GM21786 (cell line): ENCODE measurements at regions not wholly inside any gene's neighbourhood (a gene's known extent, or its start where the extent isn't known, plus 50 kb on each side); places are given as distances from the start of the nearest gene placed in this dataset.
"Not testable (repeated sequence)": the region's sequence is repeated elsewhere in the genome, so short reads cannot be mapped to it uniquely, and the experiment has no call there.

Source experiments
- ATAC-seq: cut with Tn5 transposase; IDR thresholded peaks from one replicate; pipeline ENCODE4 v1.9.1; 2021; ENCODE audit not compliant: unreplicated experiment

DNA sequence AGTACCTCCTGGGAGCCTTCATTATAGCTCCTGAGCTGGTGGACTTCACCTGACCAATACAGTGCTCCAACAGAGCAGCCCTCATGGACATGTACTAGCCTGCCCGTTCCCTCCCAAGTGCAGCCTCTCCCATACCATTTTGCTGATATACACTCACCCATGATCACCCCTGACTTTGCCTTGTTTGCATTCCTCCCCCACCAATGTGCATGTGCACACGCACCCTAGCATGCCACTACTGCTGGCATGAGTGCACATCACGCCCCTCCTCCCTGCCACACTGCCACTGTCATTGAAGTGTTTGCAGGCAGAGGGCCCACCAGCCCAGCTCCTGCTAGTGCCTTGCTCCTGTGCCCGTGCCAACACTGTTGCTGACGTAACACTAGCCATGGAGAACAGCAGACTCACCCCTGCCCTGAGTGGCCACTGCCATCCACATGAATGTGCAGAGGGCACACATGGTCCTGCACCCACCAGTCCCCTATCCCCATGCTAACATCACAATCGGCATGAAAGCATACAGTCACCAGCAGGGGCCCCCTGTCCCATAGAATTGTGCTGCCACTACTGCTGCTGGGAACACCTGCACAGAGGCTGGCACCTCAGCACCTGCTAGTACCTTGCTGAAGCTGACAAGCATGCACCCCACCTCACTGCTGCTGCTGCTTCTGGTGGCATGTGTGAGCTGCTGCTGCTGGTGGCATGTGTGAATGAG is 110.3 kb downstream of the SINHCAF start:
- no peak for ATAC-seq

- ATAC-seq: no peak
These were observed 109.5 kb downstream of the SINHCAF start for GRCh38 chr12:31216479-31216878.

DNA sequence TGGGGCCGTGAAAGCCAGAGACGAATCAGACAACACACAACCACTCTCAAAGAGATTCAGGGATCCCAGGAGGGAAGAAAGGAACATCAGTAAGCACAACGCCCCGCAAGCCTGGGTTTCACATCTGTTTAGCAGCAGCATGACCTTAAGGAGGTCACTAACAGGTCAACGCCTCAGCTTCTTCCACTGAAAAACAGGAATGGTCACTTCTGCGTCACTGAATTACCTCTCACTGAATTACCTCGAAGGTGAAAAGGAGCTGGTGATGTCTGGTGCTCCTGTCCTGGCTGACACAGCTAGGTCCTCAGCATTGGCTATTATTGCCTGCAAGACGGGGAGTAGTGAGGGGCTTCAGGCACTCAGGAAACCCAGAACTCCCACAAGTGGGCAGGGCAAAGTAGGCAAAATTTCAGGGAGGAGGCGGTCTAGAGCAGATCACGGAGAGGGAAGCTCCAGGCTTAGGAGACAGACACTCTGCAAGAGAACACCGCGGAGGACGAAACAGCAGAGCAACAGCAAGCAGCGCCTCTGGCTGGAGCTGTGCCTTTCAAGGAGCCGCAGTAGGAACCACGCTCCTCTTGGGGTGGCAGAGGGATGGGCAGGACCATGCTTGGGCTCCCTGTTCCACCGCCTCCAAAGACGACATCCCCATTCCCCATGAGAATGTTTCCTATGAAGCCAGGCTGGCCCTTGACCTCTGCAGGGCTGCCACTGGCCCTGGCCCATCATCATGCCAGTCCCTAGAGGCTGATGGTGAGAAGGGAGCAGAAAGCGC is 108.4 kb downstream of the SINHCAF start:
- no peak for ATAC-seq

- ATAC-seq: no peak
These were observed 107.5 kb downstream of the SINHCAF start for GRCh38 chr12:31218203-31219025.

GRCh38 chr12:31219521-31219920 is 106.4 kb downstream of the SINHCAF start:
- no peak for ATAC-seq

- ATAC-seq: no peak
These were observed 105.9 kb downstream of the SINHCAF start for GRCh38 chr12:31220061-31220460.

GRCh38 chr12:31220633-31221550 is 105.1 kb downstream of the SINHCAF start:
- ATAC-seq: no peak

- no peak for ATAC-seq
These were observed 104.4 kb downstream of the SINHCAF start for GRCh38 chr12:31221551-31221945.

- no peak for ATAC-seq
These were observed 103.2 kb downstream of the SINHCAF start for GRCh38 chr12:31222620-31223222.

DNA sequence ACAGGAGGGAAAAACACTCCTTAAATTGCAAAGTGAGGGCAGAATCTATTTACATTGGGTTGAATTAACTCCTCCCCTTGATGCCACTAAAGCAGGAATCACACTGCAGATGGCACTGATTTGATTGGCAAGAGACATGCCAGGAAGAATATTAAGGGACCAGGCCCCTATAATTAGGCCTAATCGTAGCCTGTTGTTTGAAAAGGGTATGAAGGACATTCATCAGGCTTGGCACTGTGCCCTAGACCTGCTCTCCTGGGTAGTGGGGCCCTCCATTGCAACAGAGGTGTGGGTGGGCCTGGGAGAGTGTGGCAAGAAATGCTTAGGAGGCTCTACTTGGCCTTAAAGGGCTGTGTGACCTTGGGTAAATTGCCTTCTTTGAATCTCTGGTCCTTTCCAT is 102.3 kb downstream of the SINHCAF start:
- not testable (repeated sequence) for ATAC-seq

GRCh38 chr12:31224768-31225448 is 101.0 kb downstream of the SINHCAF start:
- no peak for ATAC-seq

- ATAC-seq: no peak
These were observed 100.1 kb downstream of the SINHCAF start for GRCh38 chr12:31225656-31226535.

GRCh38 chr12:31226639-31227038 is 99.3 kb downstream of the SINHCAF start:
- no peak for ATAC-seq

- ATAC-seq: no peak
These were observed 98.5 kb downstream of the SINHCAF start for GRCh38 chr12:31227401-31227981.

DNA sequence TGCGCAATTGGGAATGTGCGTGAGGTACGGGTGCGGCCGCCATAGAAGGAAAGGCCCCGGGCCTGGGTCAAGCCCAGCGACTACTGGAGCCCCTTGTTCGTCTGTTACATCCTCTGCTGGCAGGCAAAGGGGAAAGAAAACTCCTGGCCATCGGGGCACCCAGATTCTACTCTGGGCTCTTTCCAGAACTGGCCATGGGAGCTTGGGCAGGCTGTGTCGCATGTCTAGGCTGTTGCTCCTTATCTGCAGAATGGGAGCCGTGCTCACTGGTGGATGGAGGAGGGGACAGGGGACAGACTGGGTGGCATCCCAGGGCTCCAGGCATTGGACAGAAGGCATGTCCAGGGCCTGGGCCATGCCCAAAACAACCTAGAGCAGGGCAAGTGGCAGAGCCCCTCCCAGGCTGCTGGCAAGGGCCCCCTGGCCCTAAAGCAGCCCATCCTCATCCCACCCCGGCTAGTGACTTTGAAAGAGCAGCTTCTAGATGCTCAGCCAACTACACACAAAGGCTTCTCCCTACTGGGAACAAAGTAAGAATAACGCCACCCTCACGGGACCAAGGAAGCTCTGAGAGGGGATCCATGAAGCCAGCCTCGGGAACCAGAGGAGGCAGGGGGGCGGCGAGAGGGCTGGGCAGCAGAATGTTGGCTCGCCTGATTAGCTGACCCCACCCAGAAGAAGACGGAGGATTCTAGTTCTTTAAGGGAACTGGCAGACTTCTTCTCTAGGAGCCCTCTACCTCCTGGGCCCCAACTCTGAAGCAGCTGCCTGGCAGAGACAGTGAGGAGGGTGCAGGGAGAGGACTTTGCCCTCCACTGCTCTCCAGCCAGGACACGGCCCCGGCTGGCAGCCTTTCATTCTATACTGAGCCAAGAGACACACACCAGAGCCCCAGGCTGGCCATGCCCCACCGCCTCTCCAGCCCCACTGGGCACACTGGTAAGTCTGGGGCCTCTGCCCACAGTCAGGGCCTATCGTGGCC is 96.8 kb downstream of the SINHCAF start:
- no peak for ATAC-seq

- ATAC-seq: no peak
These were observed 95.9 kb downstream of the SINHCAF start for GRCh38 chr12:31230004-31230403.
